Adrenal gland (tissue), 9 donors: ENCODE measurements at regions not wholly inside any gene's neighbourhood (a gene's known extent, or its start where the extent isn't known, plus 50 kb on each side); places are given as distances from the start of the nearest gene placed in this dataset.

Experiments
- DNase-seq, 7 donors: peaks; one replicate each; pipeline ENCODE4 v3.0.0-alpha.2; 2019 to 2020
- H3K27ac ChIP-seq, 5 donors: fragments of 200-600 bp; sonication (generic) in 4 of 5; 1 replicate in 3 of 5; 2 replicates in 2 of 5; pipeline versions ENCODE4 v1.5.1 to v1.8.0; 2016 to 2020; ENCODE audit warnings: mild to moderate bottlenecking in 1 of 5
- H3K27me3 ChIP-seq: fragments of 200-600 bp; 2 replicates; pipeline ENCODE4 v1.8.0; 2021
- H3K36me3 ChIP-seq, 2 donors: fragments of 200-600 bp; replicated peaks in 1 of 2; 1 replicate in 1 of 2; 2 replicates in 1 of 2; pipeline versions ENCODE4 v1.5.1 to v1.8.0; 2018 to 2022
- H3K4me1 ChIP-seq, 2 donors: fragments of 200-600 bp; replicated peaks in 1 of 2; 1 replicate in 1 of 2; 2 replicates in 1 of 2; pipeline versions ENCODE4 v1.5.1 to v1.8.0; 2018 to 2021
- H3K4me3 ChIP-seq, 4 donors: fragments of 200-600 bp; sonication (generic) in 3 of 4; one replicate each; pipeline ENCODE4 v1.5.1; 2016 to 2018
- H3K9me3 ChIP-seq, 3 donors: fragments of 200-600 bp; sonication (generic) in 1 of 3; replicated peaks in 1 of 3; 1 replicate in 2 of 3; 2 replicates in 1 of 3; pipeline versions ENCODE4 v1.5.1 to v1.8.0; 2016 to 2021
- POLR2A ChIP-seq, 2 donors: fragments of 450-650 bp; IDR thresholded peaks; one replicate each; pipeline ENCODE4 v1.6.1; 2017; ENCODE audit warnings: antibody characterized with exemption in 2 of 2, mild to moderate bottlenecking in 2 of 2, moderate library complexity in 1 of 2
- WGBS, 4 donors: extraction: QIAGEN DNeasy Blood & Tissue Kit in 2 of 4; methylation state at CpG; one replicate each; pipeline versions ENCODE4 v1.1.5 to v1.1.7; 2013 to 2017; 5-methylcytosine and 5-hydroxymethylcytosine counted together
- intact Hi-C, 2 donors: fragments of 100-400 bp; cut with DNase I; formaldehyde crosslinking; loops; one replicate each; pipeline versions ENCODE4 v1.14.1 to v1.15.0; 2022 to 2023
- TF ChIP-seq, protein P1 (sequence below), 6 experiments: fragments of 450-650 bp in 4 of 6; fragments of 200-600 bp in 2 of 6; sonication (generic) in 1 of 6; IDR thresholded peaks; 1 replicate in 5 of 6; 2 replicates in 1 of 6; pipeline versions ENCODE4 v1.5.1 to v1.8.0; 2016 to 2021; ENCODE audit warnings: antibody characterized with exemption in 6 of 6, mild to moderate bottlenecking in 2 of 6, moderate library complexity in 1 of 6
- donor health status: healthy with polysubstance abuse.
- donor health status: Bipolar disorder and iron deficiency.
- donor health status: DM: yes; HTN: yes; CAD: no.
- donor health status: DM: no; HTN: no; CAD: no.
- donor health status: DM: no; HTN: no; CAD: no.

DNA sequence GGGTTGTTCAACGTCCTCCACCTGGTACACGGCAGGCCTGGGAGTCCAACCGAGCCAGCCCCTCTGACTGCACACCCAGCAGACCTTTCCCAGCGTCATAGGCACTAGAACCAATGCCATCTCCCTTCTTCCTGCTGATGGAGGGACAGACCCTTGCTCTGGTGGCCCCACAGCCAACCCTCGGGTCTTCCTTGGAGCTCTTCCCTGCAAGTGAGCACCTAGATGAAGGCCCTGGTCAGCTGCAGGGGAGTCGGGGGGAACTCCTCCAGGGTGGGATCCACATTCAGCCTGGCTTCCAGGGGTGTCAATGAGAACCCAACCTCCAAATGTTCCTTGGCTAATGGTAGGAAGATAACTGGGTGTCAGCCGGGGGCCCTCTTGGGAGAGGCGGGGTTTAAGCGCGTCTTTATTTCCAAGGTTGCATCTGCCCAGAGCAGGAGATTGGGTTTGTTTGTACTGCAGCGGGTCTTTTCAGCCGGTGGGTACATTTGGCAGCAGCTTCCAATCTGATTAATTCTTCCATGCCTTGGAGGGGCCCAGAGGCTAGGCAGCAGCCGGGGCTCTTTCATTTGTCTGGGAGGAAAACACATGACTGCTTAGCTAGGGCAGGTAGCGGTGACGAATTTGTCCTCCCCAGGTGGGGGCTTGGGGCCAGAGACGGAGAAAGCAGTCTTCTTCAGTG, 56.0 kb upstream of the SHISAL1 start:
- Histone ChIP-seq H3K36me3 (no peaks in the 10 kb centered on the region), H3K4me3 (no peak overlapping the region), H3K9me3 (no peaks in the 10 kb centered on the region), H3K27me3 (no peaks in the 10 kb centered on the region), H3K27ac (no peak overlapping the region), H3K4me1 (peaks cover 0 to 6% of the 10 kb centered on the region in 2 donors)
- intact Hi-C loops, result no loop called here
- 74 to 79% (median 78%) methylated on average over 8 to 16 of the region's 16 CpGs for WGBS, 4 donors
- peak in 2 of 7 donors; percentile 4 to 8 for DNase-seq
- TF ChIP-seq POLR2A (IDR thresholded peaks at IDR 0.05), result no peak
- TF ChIP-seq, protein P1, sequence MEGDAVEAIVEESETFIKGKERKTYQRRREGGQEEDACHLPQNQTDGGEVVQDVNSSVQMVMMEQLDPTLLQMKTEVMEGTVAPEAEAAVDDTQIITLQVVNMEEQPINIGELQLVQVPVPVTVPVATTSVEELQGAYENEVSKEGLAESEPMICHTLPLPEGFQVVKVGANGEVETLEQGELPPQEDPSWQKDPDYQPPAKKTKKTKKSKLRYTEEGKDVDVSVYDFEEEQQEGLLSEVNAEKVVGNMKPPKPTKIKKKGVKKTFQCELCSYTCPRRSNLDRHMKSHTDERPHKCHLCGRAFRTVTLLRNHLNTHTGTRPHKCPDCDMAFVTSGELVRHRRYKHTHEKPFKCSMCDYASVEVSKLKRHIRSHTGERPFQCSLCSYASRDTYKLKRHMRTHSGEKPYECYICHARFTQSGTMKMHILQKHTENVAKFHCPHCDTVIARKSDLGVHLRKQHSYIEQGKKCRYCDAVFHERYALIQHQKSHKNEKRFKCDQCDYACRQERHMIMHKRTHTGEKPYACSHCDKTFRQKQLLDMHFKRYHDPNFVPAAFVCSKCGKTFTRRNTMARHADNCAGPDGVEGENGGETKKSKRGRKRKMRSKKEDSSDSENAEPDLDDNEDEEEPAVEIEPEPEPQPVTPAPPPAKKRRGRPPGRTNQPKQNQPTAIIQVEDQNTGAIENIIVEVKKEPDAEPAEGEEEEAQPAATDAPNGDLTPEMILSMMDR (IDR thresholded peaks at IDR 0.05), result no peak

DNA sequence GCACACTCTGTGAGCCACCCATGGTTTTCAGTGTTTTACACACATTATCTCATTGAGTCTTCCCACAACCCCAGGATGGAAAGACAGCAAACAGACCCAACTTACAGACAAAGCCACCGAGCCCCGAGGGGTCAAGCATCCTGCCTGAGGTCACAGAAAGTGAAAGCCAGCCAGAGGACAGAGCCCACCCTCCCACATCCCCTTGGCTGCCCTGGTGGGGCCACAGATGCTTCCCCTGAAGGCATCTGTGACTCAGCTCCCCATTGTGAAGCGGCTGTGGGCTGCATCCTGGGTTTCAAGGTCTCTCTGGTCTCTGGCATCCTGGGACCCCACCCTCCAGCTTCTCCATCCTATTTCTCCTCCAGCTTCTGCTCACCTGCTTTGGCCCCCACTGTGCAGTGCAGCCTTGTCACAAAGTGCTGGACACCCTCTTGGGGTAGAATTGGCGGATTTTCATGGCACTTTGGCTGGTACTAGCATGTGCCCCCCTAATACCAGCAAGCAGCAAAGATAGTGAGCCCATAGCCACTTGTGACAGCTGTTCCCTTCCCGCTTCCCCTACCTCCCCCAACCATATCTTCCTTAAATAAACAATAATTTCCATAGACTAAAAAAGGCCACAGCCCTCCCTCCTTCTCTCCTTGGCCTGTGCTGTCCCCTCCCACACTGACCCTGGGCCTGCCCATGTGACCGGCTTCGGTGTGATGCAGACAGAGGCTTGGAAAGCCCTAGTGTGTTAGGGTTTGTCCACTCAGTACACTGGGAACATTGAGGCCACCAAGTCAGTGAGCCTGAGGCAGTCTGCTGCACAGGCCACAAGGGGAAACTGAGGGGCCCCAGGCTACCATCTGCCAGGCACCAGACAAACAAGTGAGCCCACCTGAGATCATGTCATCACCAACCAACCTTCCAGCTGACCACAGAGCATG, 53.9 kb upstream of the SHISAL1 start:
- intact Hi-C loops, result no loop called here
- Histone ChIP-seq H3K4me3 (no peak overlapping the region), H3K27ac (no peak overlapping the region), H3K9me3 (no peaks in the 10 kb centered on the region), H3K27me3 (no peaks in the 10 kb centered on the region), H3K36me3 (no peaks in the 10 kb centered on the region), H3K4me1 (peaks cover 0 to 10% of the 10 kb centered on the region in 2 donors)
- peak in 3 of 7 donors; percentile 15 to 47 (median 30) for DNase-seq
- WGBS, 4 donors, result 55 to 71% (median 66%) methylated on average over 5 to 7 of the region's 7 CpGs
- TF ChIP-seq POLR2A (IDR thresholded peaks at IDR 0.05), result no peak
- TF ChIP-seq, protein P1 (IDR thresholded peaks at IDR 0.05), result no peak

GRCh38 chr22:44365832-44366231, 53.1 kb upstream of the SHISAL1 start:
- WGBS, 4 donors, result 88 to 92% (median 89%) methylated on average over 9 of the region's 9 CpGs
- DNase-seq, result peak in 2 of 7 donors; percentile 1 to 10
- H3K4me3 ChIP-seq, result no peak overlapping the region
- no peak overlapping the region for H3K27ac ChIP-seq
- H3K27me3 ChIP-seq, result no peaks in the 10 kb centered on the region
- TF ChIP-seq, protein P1 (IDR thresholded peaks at IDR 0.05), result no peak
- TF ChIP-seq POLR2A (IDR thresholded peaks at IDR 0.05), result no peak
- H3K9me3 ChIP-seq, result no peaks in the 10 kb centered on the region
- intact Hi-C loops, result no loop called here
- no peaks in the 10 kb centered on the region for H3K36me3 ChIP-seq
- H3K4me1 ChIP-seq, result peaks cover 0 to 10% of the 10 kb centered on the region in 2 donors

DNA sequence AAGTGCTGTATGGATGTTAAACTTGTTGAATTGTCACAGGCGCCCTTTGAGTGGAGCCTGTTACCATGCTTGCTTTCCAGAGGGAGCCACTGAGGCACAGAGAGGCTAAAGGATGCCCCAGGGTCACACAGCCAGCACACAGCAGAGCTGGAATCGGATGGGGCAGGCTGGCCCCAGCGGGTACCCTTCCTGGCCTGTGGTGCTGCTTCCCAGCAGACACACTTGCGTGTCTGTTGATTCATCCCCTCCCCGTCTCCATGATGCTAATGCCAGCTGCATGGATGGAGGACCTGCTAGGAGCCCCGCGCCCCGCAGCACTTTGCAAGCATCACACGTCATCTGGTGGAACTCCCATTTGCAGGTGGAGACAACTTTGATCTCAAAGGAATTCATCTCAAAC, 52.4 kb upstream of the SHISAL1 start:
- no peaks in the 10 kb centered on the region for H3K36me3 ChIP-seq
- no peaks in the 10 kb centered on the region for H3K9me3 ChIP-seq
- peaks cover 0 to 10% of the 10 kb centered on the region in 2 donors for H3K4me1 ChIP-seq
- TF ChIP-seq, protein P1 (IDR thresholded peaks at IDR 0.05), result no peak
- no peak for TF ChIP-seq POLR2A (IDR thresholded peaks at IDR 0.05)
- intact Hi-C loops, result no loop called here
- 80 to 87% (median 83%) methylated on average over 9 of the region's 9 CpGs for WGBS, 4 donors
- DNase-seq, result peak in 2 of 7 donors; percentile 4 to 9
- H3K4me3 ChIP-seq, result no peak overlapping the region
- no peak overlapping the region for H3K27ac ChIP-seq
- no peaks in the 10 kb centered on the region for H3K27me3 ChIP-seq
